Epithelial cell of proximal tubule (primary cell): ENCODE measurements at regions not wholly inside any gene's neighbourhood (a gene's known extent, or its start where the extent isn't known, plus 50 kb on each side); places are given as distances from the start of the nearest gene placed in this dataset.

Experiments used
- DNase-seq: peaks from one replicate; pipeline ENCODE4 v3.0.0-alpha.2; 2011; ENCODE audit warnings: low read depth
- H3K4me3 ChIP-seq: 2 replicates; pipeline ENCODE4 v1.5.1; 2011; ENCODE audit warnings: low read depth, mild to moderate bottlenecking, low read length
- CTCF ChIP-seq: conservative IDR thresholded peaks from 2 replicates; pipeline ENCODE4 v1.5.1; 2012; ENCODE audit warnings: low read depth, mild to moderate bottlenecking, low read length

- no peak for TF ChIP-seq CTCF
- H3K4me3 ChIP-seq = no peak overlapping the region
- DNase-seq = no peak
Measured at GRCh38 chr1:72636631-72637030, 354.3 kb upstream of the NEGR1 start.

GRCh38 chr1:72635719-72636118 lies 353.4 kb upstream of the NEGR1 start:
- no peak overlapping the region for H3K4me3 ChIP-seq
- DNase-seq = no peak
- no peak for TF ChIP-seq CTCF

- TF ChIP-seq CTCF = no peak
- DNase-seq = no peak
Measured at GRCh38 chr1:72634946-72635345, 352.6 kb upstream of the NEGR1 start.

GRCh38 chr1:72631449-72631848 lies 349.1 kb upstream of the NEGR1 start:
- no peak for TF ChIP-seq CTCF
- DNase-seq = no peak
- no peak overlapping the region for H3K4me3 ChIP-seq

More at GRCh38 chr1:72634946-72635345, 352.6 kb upstream of the NEGR1 start:
- H3K4me3 ChIP-seq = no peak overlapping the region

- peak; percentile 19 for DNase-seq
- peak; percentile 81 for TF ChIP-seq CTCF
- peak overlapping the region; percentile 41 for H3K4me3 ChIP-seq
Measured at GRCh38 chr1:72623299-72623708, 341.0 kb upstream of the NEGR1 start.

- H3K4me3 ChIP-seq = no peak overlapping the region
- no peak for TF ChIP-seq CTCF
- no peak for DNase-seq
Measured at GRCh38 chr1:72620453-72620852, 338.1 kb upstream of the NEGR1 start.

- TF ChIP-seq CTCF = no peak
- DNase-seq = no peak
- H3K4me3 ChIP-seq = no peak overlapping the region
Measured at GRCh38 chr1:72606216-72606810, 324.0 kb upstream of the NEGR1 start.
